HUDEP-2 (cell line): ENCODE measurements at regions not wholly inside any gene's neighbourhood (a gene's known extent, or its start where the extent isn't known, plus 50 kb on each side); places are given as distances from the start of the nearest gene placed in this dataset.

Source experiments
- DNase-seq, 76 experiments: peaks; one replicate each; lab custom pipeline; 2025; ENCODE audit not compliant: unreplicated experiment in 76 of 76; lab: John Stamatoyannopoulos, UW

GRCh38 chr20:20765696-20766365 lies 53.4 kb upstream of the RALGAPA2 start:
- no peak for DNase-seq

GRCh38 chr20:20763650-20764049 lies 51.2 kb upstream of the RALGAPA2 start:
- DNase-seq: no peak
